Natural killer cell (primary cell): ENCODE measurements at regions not wholly inside any gene's neighbourhood (a gene's known extent, or its start where the extent isn't known, plus 50 kb on each side); places are given as distances from the start of the nearest gene placed in this dataset.
"Not testable (repeated sequence)": the region's sequence is repeated elsewhere in the genome, so short reads cannot be mapped to it uniquely, and the experiment has no call there.

Source experiments
- ATAC-seq, 3 donors: fragments of 150-1000 bp in 2 of 3; fragments of 200-7000 bp in 1 of 3; cut with Tn5 transposase; 1 replicate in 1 of 3; 2 replicates in 2 of 3; pipeline ENCODE4 v1.10.0; 2021; ENCODE audit warnings: mild to moderate bottlenecking in 2 of 3, moderate library complexity in 2 of 3
- DNase-seq, 2 donors: peaks; one replicate each; pipeline versions ENCODE4 v3.0.0 to v3.0.0-alpha.2; 2013 to 2021; ENCODE audit warnings: mixed read lengths in 1 of 2
- H3K27ac ChIP-seq: one replicate; pipeline ENCODE4 v1.5.1; 2013; ENCODE audit warnings: mild to moderate bottlenecking, low read length
- H3K27me3 ChIP-seq: one replicate; pipeline ENCODE4 v1.6.1; 2013; ENCODE audit warnings: low read length; ENCODE audit not compliant: control insufficient read depth, insufficient read depth
- H3K36me3 ChIP-seq: one replicate; pipeline ENCODE4 v1.6.1; 2013; ENCODE audit warnings: low read length; ENCODE audit not compliant: control insufficient read depth, insufficient read depth
- H3K4me1 ChIP-seq: one replicate; pipeline ENCODE4 v1.6.1; 2013; ENCODE audit warnings: low read length; ENCODE audit not compliant: control insufficient read depth, insufficient read depth
- H3K4me3 ChIP-seq: one replicate; pipeline ENCODE4 v1.5.1; 2013; ENCODE audit warnings: low read length
- H3K9me3 ChIP-seq: one replicate; pipeline ENCODE4 v1.6.1; 2013; ENCODE audit warnings: low read length; ENCODE audit not compliant: control insufficient read depth, insufficient read depth
- H3K27ac Mint-ChIP-seq, 2 donors: one replicate each; pipeline ENCODE4 v1.8.0; 2022; ENCODE audit warnings: mild to moderate bottlenecking in 2 of 2, mixed read lengths in 2 of 2, moderate library complexity in 1 of 2
- H3K27me3 Mint-ChIP-seq, 2 donors: one replicate each; pipeline ENCODE4 v1.8.0; 2022; ENCODE audit warnings: low read depth in 2 of 2, mixed read lengths in 2 of 2
- H3K36me3 Mint-ChIP-seq: one replicate; pipeline ENCODE4 v1.8.0; 2022; ENCODE audit warnings: mixed read lengths
- H3K4me1 Mint-ChIP-seq, 2 donors: one replicate each; pipeline ENCODE4 v1.8.0; 2022; ENCODE audit warnings: mixed read lengths in 2 of 2
- H3K4me3 Mint-ChIP-seq: one replicate; pipeline ENCODE4 v1.8.0; 2022; ENCODE audit warnings: mild to moderate bottlenecking, moderate library complexity, mixed read lengths
- H3K9me3 Mint-ChIP-seq, 2 donors: one replicate each; pipeline ENCODE4 v1.8.0; 2022; ENCODE audit warnings: mixed read lengths in 2 of 2
- CTCF ChIP-seq: fragments of 200-600 bp; IDR thresholded peaks from one replicate; pipeline ENCODE4 v1.8.0; 2022; ENCODE audit warnings: antibody characterized with exemption
- WGBS: methylation state at CpG from one replicate; pipeline ENCODE4 v1.1.7; 2013; ENCODE audit warnings: missing lambda C conversion rate; ENCODE audit not compliant: insufficient coverage; 5-methylcytosine and 5-hydroxymethylcytosine counted together
- intact Hi-C: fragments of 100-400 bp; cut with micrococcal nuclease; formaldehyde crosslinking; loops from one replicate; pipeline ENCODE4 v1.14.2; 2022

- Histone ChIP-seq H3K27ac (no peak overlapping the region), H3K4me3 (no peak overlapping the region), H3K9me3 (no peaks in the 10 kb centered on the region), H3K4me1 (no peaks in the 10 kb centered on the region), H3K36me3 (no peaks in the 10 kb centered on the region), H3K27me3 (no peaks in the 10 kb centered on the region)
- Mint-ChIP-seq H3K4me3 (no peak overlapping the region), H3K27ac (no peak overlapping the region), H3K9me3 (peaks cover 0 to 6% of the 10 kb centered on the region in 2 donors), H3K36me3 (no peaks in the 10 kb centered on the region), H3K27me3 (no peaks in the 10 kb centered on the region), H3K4me1 (no peaks in the 10 kb centered on the region)
- ATAC-seq (no peak), DNase-seq (no peak)
- no peak for TF ChIP-seq CTCF
- intact Hi-C loops, result no loop called here
- 80% methylated on average over 3 of the region's 4 CpGs for WGBS
Measured at GRCh38 chr4:18100657-18101056, 79.1 kb upstream of the LCORL start.

- H3K4me3 ChIP-seq, H3K36me3 ChIP-seq, H3K27ac Mint-ChIP-seq, H3K4me1 ChIP-seq, H3K27me3 ChIP-seq, H3K36me3 Mint-ChIP-seq, H3K4me3 Mint-ChIP-seq, H3K27me3 Mint-ChIP-seq, H3K27ac ChIP-seq, DNase-seq, intact Hi-C loops, H3K4me1 Mint-ChIP-seq, ATAC-seq, H3K9me3 Mint-ChIP-seq, H3K9me3 ChIP-seq: not testable (repeated sequence)
- 80% methylated on average over 6 of the region's 6 CpGs for WGBS
Measured at GRCh38 chr4:18090447-18090846, 68.9 kb upstream of the LCORL start.

- H3K27me3 Mint-ChIP-seq, result peaks cover 0 to 6% of the 10 kb centered on the region in 2 donors
- no peaks in the 10 kb centered on the region for H3K36me3 Mint-ChIP-seq
- peaks cover 5 to 6% of the 10 kb centered on the region in 2 donors for H3K9me3 Mint-ChIP-seq
- Histone ChIP-seq H3K4me3 (no peak overlapping the region), H3K4me1 (no peaks in the 10 kb centered on the region), H3K27me3 (peaks cover 9% of the 10 kb centered on the region), H3K27ac (no peak overlapping the region), H3K9me3 (no peaks in the 10 kb centered on the region), H3K36me3 (no peaks in the 10 kb centered on the region)
- H3K27ac Mint-ChIP-seq, result no peak overlapping the region
- no peak overlapping the region for H3K4me3 Mint-ChIP-seq
- TF ChIP-seq CTCF, result no peak
- ATAC-seq (no peak), DNase-seq (no peak)
- no peaks in the 10 kb centered on the region for H3K4me1 Mint-ChIP-seq
- intact Hi-C loops, result no loop called here
Measured at GRCh38 chr4:18082236-18082635, 60.7 kb upstream of the LCORL start.

- no peak overlapping the region for H3K27ac Mint-ChIP-seq
- 85% methylated on average over 3 of the region's 3 CpGs for WGBS
Measured at GRCh38 chr4:18081708-18082107, 60.2 kb upstream of the LCORL start.

More at GRCh38 chr4:18081708-18082107, 60.2 kb upstream of the LCORL start:
- peaks cover 0 to 3% of the 10 kb centered on the region in 2 donors for H3K27me3 Mint-ChIP-seq
- H3K4me1 Mint-ChIP-seq, result no peaks in the 10 kb centered on the region
- intact Hi-C loops, result no loop called here
- Histone ChIP-seq H3K4me1 (no peaks in the 10 kb centered on the region), H3K36me3 (no peaks in the 10 kb centered on the region), H3K9me3 (no peaks in the 10 kb centered on the region), H3K27me3 (peaks cover 9% of the 10 kb centered on the region), H3K4me3 (no peak overlapping the region), H3K27ac (no peak overlapping the region)
- H3K4me3 Mint-ChIP-seq, result no peak overlapping the region
- no peaks in the 10 kb centered on the region for H3K36me3 Mint-ChIP-seq
- ATAC-seq, result no peak
- DNase-seq, result no peak
- no peak for TF ChIP-seq CTCF
- H3K9me3 Mint-ChIP-seq, result peaks cover 4 to 5% of the 10 kb centered on the region in 2 donors
